ENCODE measurements at regions not wholly inside any gene's neighbourhood (a gene's known extent, or its start where the extent isn't known, plus 50 kb on each side); places are given as distances from the start of the nearest gene placed in this dataset.

DNA sequence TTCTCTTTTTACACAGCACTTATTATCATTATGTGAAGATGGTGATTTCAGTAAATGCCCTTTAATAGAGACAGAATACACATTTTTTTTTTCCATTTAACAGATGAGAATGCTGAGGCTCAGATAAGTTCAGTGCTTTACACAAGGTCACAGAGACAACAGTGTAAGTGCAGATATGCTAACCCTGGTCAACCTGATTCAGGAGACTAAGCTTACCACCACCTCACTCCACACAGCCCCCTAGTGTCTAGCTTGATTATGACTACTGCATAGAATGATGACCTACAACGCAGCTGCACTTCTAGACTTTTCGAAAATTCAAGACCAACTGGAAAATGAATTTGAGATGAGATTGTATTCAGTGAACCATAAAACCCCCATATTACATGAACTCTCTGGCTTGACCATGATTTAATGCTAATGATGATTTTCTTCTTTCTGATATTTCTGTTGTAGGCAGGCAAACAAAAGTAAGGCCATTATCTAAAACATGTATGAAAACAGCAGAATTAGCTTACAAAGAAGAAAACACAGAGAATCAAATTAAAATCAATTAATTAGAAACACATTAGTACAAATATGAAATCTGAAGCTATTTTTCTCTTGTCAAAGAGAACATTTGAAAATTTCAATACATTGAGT is 212.1 kb upstream of the PHACTR1 start:
- peak; percentile 69 for DNase-seq

DNA sequence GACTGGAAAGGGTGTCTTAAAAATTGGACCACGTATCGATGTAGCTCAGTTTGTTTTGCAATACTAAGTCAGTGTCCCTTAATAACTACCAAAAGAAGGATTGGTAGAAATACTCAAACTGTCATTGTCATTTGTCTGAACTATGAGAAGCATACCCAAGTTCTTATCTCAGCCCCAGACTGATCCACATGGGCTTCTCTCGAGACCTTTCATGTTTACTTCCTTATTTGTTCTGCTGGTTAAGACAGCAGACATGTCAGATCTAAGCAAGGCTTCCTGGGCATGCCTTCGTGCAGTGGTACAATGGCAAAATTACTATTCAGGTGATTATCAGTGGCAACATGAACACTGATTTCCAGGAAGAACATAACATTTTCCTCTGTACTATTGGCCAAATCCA is 211.1 kb upstream of the PHACTR1 start:
- no peak overlapping the region for H3K27ac ChIP-seq (ENCODE audit: low read depth, low read length)
- H3K9me3 Mint-ChIP-seq, result peaks cover 13% of the 10 kb centered on the region
- WGBS, 2 experiments (ENCODE audit: insufficient coverage in 1 of 2, insufficient read length in 1 of 2), result 91 to 95% methylated on average over 4 of the region's 4 CpGs
- H3K27me3 Mint-ChIP-seq (ENCODE audit: insufficient read depth), result peaks cover 91% of the 10 kb centered on the region
- no peak for DNase-seq
- H3K4me1 Mint-ChIP-seq, result no peaks in the 10 kb centered on the region
- H3K4me1 ChIP-seq (ENCODE audit: control insufficient read depth, insufficient read depth, low read length), result no peaks in the 10 kb centered on the region
- H3K27me3 ChIP-seq (ENCODE audit: control insufficient read depth, insufficient read depth, low read length, poor library complexity, severe bottlenecking), result peaks cover 89% of the 10 kb centered on the region
- no peaks in the 10 kb centered on the region for H3K36me3 ChIP-seq (ENCODE audit: control insufficient read depth, insufficient read depth, low read length)
- no peak overlapping the region for H3K4me3 ChIP-seq (ENCODE audit: low read length)
- H3K27ac Mint-ChIP-seq, result no peak overlapping the region
- H3K9me3 ChIP-seq (ENCODE audit: control insufficient read depth, low read length), result peaks cover 31% of the 10 kb centered on the region
- H3K36me3 Mint-ChIP-seq (ENCODE audit: low read depth), result no peaks in the 10 kb centered on the region
- no peak overlapping the region for H3K4me3 Mint-ChIP-seq
- H3K9ac ChIP-seq (ENCODE audit: extremely low read depth, low read length, poor library complexity, severe bottlenecking), result no peak overlapping the region
- TF ChIP-seq CTCF (conservative IDR thresholded peaks at IDR 0.05), result no peak

More for the DNA sequence above, 212.1 kb upstream of the PHACTR1 start:
- Histone ChIP-seq H3K9ac (ENCODE audit: extremely low read depth, low read length, poor library complexity, severe bottlenecking) (no peak overlapping the region), H3K36me3 (ENCODE audit: control insufficient read depth, insufficient read depth, low read length) (no peaks in the 10 kb centered on the region), H3K27ac (ENCODE audit: low read depth, low read length) (no peak overlapping the region), H3K27me3 (ENCODE audit: control insufficient read depth, insufficient read depth, low read length, poor library complexity, severe bottlenecking) (peaks cover 78% of the 10 kb centered on the region), H3K4me1 (ENCODE audit: control insufficient read depth, insufficient read depth, low read length) (no peaks in the 10 kb centered on the region), H3K4me3 (ENCODE audit: low read length) (no peak overlapping the region), H3K9me3 (ENCODE audit: control insufficient read depth, low read length) (peaks cover 20% of the 10 kb centered on the region)
- peaks cover 6% of the 10 kb centered on the region for H3K9me3 Mint-ChIP-seq
- 87% methylated on average over 2 of the region's 2 CpGs; no CpG with 5 or more reads in 1 of the 2 experiments for WGBS, 2 experiments (ENCODE audit: insufficient coverage in 1 of 2, insufficient read length in 1 of 2)
- peaks cover 87% of the 10 kb centered on the region for H3K27me3 Mint-ChIP-seq (ENCODE audit: insufficient read depth)
- H3K36me3 Mint-ChIP-seq (ENCODE audit: low read depth), result no peaks in the 10 kb centered on the region
- TF ChIP-seq CTCF (conservative IDR thresholded peaks at IDR 0.05), result peak; percentile 80
- H3K27ac Mint-ChIP-seq, result no peak overlapping the region
- no peaks in the 10 kb centered on the region for H3K4me1 Mint-ChIP-seq
- no peak overlapping the region for H3K4me3 Mint-ChIP-seq

- no peak overlapping the region for H3K27ac ChIP-seq (ENCODE audit: low read depth, low read length)
Measured at GRCh38 chr6:12506159-12506558, 210.4 kb upstream of the PHACTR1 start.

More at GRCh38 chr6:12506159-12506558, 210.4 kb upstream of the PHACTR1 start:
- no peak overlapping the region for H3K9ac ChIP-seq (ENCODE audit: extremely low read depth, low read length, poor library complexity, severe bottlenecking)
- H3K27me3 ChIP-seq (ENCODE audit: control insufficient read depth, insufficient read depth, low read length, poor library complexity, severe bottlenecking), result peaks cover 92% of the 10 kb centered on the region
- no peak overlapping the region for H3K27ac Mint-ChIP-seq
- no peak for DNase-seq
- no peaks in the 10 kb centered on the region for H3K36me3 ChIP-seq (ENCODE audit: control insufficient read depth, insufficient read depth, low read length)
- H3K4me3 Mint-ChIP-seq, result no peak overlapping the region
- H3K4me1 Mint-ChIP-seq, result no peaks in the 10 kb centered on the region
- 92 to 93% methylated on average over 2 of the region's 2 CpGs for WGBS, 2 experiments (ENCODE audit: insufficient coverage in 1 of 2, insufficient read length in 1 of 2)
- peaks cover 32% of the 10 kb centered on the region for H3K9me3 ChIP-seq (ENCODE audit: control insufficient read depth, low read length)
- no peaks in the 10 kb centered on the region for H3K4me1 ChIP-seq (ENCODE audit: control insufficient read depth, insufficient read depth, low read length)
- no peak overlapping the region for H3K4me3 ChIP-seq (ENCODE audit: low read length)
- peaks cover 13% of the 10 kb centered on the region for H3K9me3 Mint-ChIP-seq
- TF ChIP-seq CTCF (conservative IDR thresholded peaks at IDR 0.05), result no peak
- H3K36me3 Mint-ChIP-seq (ENCODE audit: low read depth), result no peaks in the 10 kb centered on the region
- H3K27me3 Mint-ChIP-seq (ENCODE audit: insufficient read depth), result peaks cover 97% of the 10 kb centered on the region
